ENCODE measurements at regions not wholly inside any gene's neighbourhood (a gene's known extent, or its start where the extent isn't known, plus 50 kb on each side); places are given as distances from the start of the nearest gene placed in this dataset.

DNA sequence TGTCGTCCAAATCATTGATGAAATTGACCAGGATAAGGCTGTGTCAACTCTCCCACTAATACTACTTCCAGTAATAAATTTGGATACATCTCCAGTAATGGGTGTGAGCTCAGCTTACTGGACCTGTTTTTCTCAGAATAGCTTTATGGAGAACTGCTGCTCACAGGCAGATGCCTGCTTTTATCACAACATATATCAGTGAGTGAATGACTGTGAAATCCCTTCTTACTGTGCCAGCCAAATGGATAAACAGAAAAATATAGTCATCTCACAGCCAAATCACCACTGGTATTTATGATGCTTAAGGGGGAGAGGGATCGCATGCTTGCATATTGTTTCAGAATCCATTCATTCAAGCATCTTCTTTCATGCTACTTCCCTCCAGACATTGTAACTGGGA is 148.4 kb upstream of the PAPPA start:
- CTCF ChIA-PET: no interaction called here
- Histone ChIP-seq H3K9ac (no peak overlapping the region), H4K20me1 (ENCODE audit: insufficient read depth) (no peaks in the 10 kb centered on the region), H3K9me2 (no peaks in the 10 kb centered on the region), H3K36me3 (replicated peaks in 1 of 2; ENCODE audit: control insufficient read depth in 1 of 2, insufficient read depth in 2 of 2, low read length in 1 of 2) (no peaks in the 10 kb centered on the region), H3K27ac (ENCODE audit: low read depth in 2 of 2, low read length in 1 of 2) (peak overlapping the region in 1 of 2 experiments; percentile 4; a peak in 1 of 4 replicates), H3K4me1 (ENCODE audit: control insufficient read depth in 1 of 2, insufficient read depth in 2 of 2, low read depth in 1 of 2, low read length in 1 of 2) (peaks cover 2 to 18% of the 10 kb centered on the region in 2 experiments; a peak in 3 of 4 replicates), H3F3A (replicated peaks; ENCODE audit: insufficient read depth) (peaks cover 14% of the 10 kb centered on the region), H3K27me3 (ENCODE audit: insufficient read depth) (no peaks in the 10 kb centered on the region), H3K9me3 (no peaks in the 10 kb centered on the region), H3K4me3 (ENCODE audit: low read depth in 2 of 2, low read length in 1 of 2) (no peak overlapping the region), H2AFZ (ENCODE audit: low read depth) (no peak overlapping the region; the same call in 1 of the 2 replicates), H3K79me2 (ENCODE audit: insufficient read depth) (no peaks in the 10 kb centered on the region), H3K4me2 (no peak overlapping the region)
- DNase-seq: peak; percentile 1
- WGBS (ENCODE audit: low lambda C conversion rate): 71% methylated on average over 1 of the region's 2 CpGs
- POLR2A ChIA-PET: no interaction called here
- TF ChIP-seq TCF12 (IDR thresholded peaks at IDR 0.05) (peak; percentile 44; the same call in 1 of the 2 replicates), REST (IDR thresholded peaks at IDR 0.05; ENCODE audit: low read depth, low read length) (no peak), MXI1 (IDR thresholded peaks at IDR 0.05; ENCODE audit: low read depth, low read length) (no peak), NRF1 (IDR thresholded peaks at IDR 0.05; ENCODE audit: low read depth, low read length) (no peak), GABPA (IDR thresholded peaks at IDR 0.05; ENCODE audit: low read depth) (no peak), RFX5 (IDR thresholded peaks at IDR 0.05; ENCODE audit: low read length) (no peak), RAD21 (IDR thresholded peaks at IDR 0.05; ENCODE audit: low read length) (no peak), PBX3 (IDR thresholded peaks at IDR 0.05) (peak; percentile 22; the same call in 1 of the 2 replicates), EP300 (IDR thresholded peaks at IDR 0.05; ENCODE audit: borderline replicate concordance in 1 of 2, low read depth in 1 of 2, low read length in 1 of 2) (0 out of 4 replicates have a peak, but pooled peaks of 1 of the 2 experiments have one; percentile 17), IRF3 (IDR thresholded peaks at IDR 0.05; ENCODE audit: low read depth, low read length) (no peak), RXRA (IDR thresholded peaks at IDR 0.05; ENCODE audit: borderline replicate concordance, low read depth) (no peak), YY1 (IDR thresholded peaks at IDR 0.05; ENCODE audit: low read depth) (no peak), FOSL2 (IDR thresholded peaks at IDR 0.05; ENCODE audit: borderline replicate concordance, low read depth) (peak; percentile 10; the same call in 1 of the 2 replicates), SMC3 (IDR thresholded peaks at IDR 0.05; ENCODE audit: low read depth, low read length) (no peak), RCOR1 (IDR thresholded peaks at IDR 0.05; ENCODE audit: low read length) (no peak), FOXM1 (IDR thresholded peaks at IDR 0.05; ENCODE audit: low read depth) (no peak), TAF1 (IDR thresholded peaks at IDR 0.05; ENCODE audit: borderline replicate concordance, low read depth, low read length) (no peak), CHD2 (IDR thresholded peaks at IDR 0.05; ENCODE audit: low read length, partially characterized antibody) (no peak), TEAD4 (IDR thresholded peaks at IDR 0.05; ENCODE audit: borderline replicate concordance, insufficient read depth) (no peak), SIN3A (IDR thresholded peaks at IDR 0.05; ENCODE audit: borderline replicate concordance, low read depth, low read length) (no peak), EZH2phosphoT487 (IDR thresholded peaks at IDR 0.05; ENCODE audit: borderline replicate concordance, low read depth) (no peak), POLR2AphosphoS5 (IDR thresholded peaks at IDR 0.05; ENCODE audit: low read depth, low read length) (no peak), GATA2 (CRISPR knock-in tag; IDR thresholded peaks at IDR 0.05) (0 out of 2 replicates have a peak, but pooled peaks have one; percentile 9)
- TF ChIP-seq, protein P1, sequence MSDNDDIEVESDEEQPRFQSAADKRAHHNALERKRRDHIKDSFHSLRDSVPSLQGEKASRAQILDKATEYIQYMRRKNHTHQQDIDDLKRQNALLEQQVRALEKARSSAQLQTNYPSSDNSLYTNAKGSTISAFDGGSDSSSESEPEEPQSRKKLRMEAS (IDR thresholded peaks at IDR 0.05; ENCODE audit: low read depth): no peak
- TF ChIP-seq, protein P2, sequence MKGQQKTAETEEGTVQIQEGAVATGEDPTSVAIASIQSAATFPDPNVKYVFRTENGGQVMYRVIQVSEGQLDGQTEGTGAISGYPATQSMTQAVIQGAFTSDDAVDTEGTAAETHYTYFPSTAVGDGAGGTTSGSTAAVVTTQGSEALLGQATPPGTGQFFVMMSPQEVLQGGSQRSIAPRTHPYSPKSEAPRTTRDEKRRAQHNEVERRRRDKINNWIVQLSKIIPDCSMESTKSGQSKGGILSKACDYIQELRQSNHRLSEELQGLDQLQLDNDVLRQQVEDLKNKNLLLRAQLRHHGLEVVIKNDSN (IDR thresholded peaks at IDR 0.05; ENCODE audit: borderline replicate concordance, low read depth): no peak
- TF ChIP-seq, protein P3, sequence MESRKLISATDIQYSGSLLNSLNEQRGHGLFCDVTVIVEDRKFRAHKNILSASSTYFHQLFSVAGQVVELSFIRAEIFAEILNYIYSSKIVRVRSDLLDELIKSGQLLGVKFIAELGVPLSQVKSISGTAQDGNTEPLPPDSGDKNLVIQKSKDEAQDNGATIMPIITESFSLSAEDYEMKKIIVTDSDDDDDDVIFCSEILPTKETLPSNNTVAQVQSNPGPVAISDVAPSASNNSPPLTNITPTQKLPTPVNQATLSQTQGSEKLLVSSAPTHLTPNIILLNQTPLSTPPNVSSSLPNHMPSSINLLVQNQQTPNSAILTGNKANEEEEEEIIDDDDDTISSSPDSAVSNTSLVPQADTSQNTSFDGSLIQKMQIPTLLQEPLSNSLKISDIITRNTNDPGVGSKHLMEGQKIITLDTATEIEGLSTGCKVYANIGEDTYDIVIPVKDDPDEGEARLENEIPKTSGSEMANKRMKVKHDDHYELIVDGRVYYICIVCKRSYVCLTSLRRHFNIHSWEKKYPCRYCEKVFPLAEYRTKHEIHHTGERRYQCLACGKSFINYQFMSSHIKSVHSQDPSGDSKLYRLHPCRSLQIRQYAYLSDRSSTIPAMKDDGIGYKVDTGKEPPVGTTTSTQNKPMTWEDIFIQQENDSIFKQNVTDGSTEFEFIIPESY (IDR thresholded peaks at IDR 0.05; ENCODE audit: borderline replicate concordance, low read depth): no peak

Data from SK-N-SH (cell line).